HEK293 (cell line): ENCODE measurements at regions not wholly inside any gene's neighbourhood (a gene's known extent, or its start where the extent isn't known, plus 50 kb on each side); places are given as distances from the start of the nearest gene placed in this dataset.

Experiments
- CTCF ChIA-PET: fragments of 350-600 bp; formaldehyde crosslinking; extraction: SDS; loops from one replicate; lab custom pipeline; 2021; ENCODE audit warnings: antibody characterized with exemption; lab: Yijun Ruan, JAX
- POLR2A ChIA-PET: fragments of 300-600 bp; formaldehyde crosslinking; extraction: SDS; loops from one replicate; lab custom pipeline; 2020; ENCODE audit warnings: antibody characterized with exemption, inconsistent platforms; lab: Yijun Ruan, JAX
- H3K27ac ChIP-seq: fragments of 200-500 bp; sonication (Bioruptor generic); 2 replicates; pipeline ENCODE4 v1.5.1; 2014; ENCODE audit warnings: low read depth, low read length, control low read depth, inconsistent platforms; ENCODE audit errors: extremely low read depth
- H3K36me3 ChIP-seq, 2 experiments: fragments of 200-500 bp in 1 of 2; sonication (Bioruptor generic) in 1 of 2; 1 replicate in 1 of 2; 2 replicates in 1 of 2; pipeline ENCODE4 v1.5.1; 2014 to 2017; ENCODE audit warnings: inconsistent platforms in 2 of 2, low read length in 2 of 2; ENCODE audit not compliant: control insufficient read depth in 2 of 2, insufficient read depth in 1 of 2
- H3K4me1 ChIP-seq: fragments of 200-500 bp; sonication (Bioruptor generic); 2 replicates; pipeline ENCODE4 v1.5.1; 2014; ENCODE audit warnings: mild to moderate bottlenecking, low read length, inconsistent platforms; ENCODE audit not compliant: control insufficient read depth, insufficient read depth
- H3K4me3 ChIP-seq: 2 replicates; pipeline ENCODE4 v1.5.1; 2011; ENCODE audit warnings: low read depth, mild to moderate bottlenecking, control low read depth, low read length, moderate library complexity
- H3K9me3 ChIP-seq: fragments of 200-500 bp; sonication (Bioruptor generic); 2 replicates; pipeline ENCODE4 v1.5.1; 2014; ENCODE audit warnings: low read depth, low read length, inconsistent platforms; ENCODE audit not compliant: control insufficient read depth, insufficient read depth
- ZNF133 ChIP-seq: fragments of 450-650 bp; formaldehyde crosslinking; IDR thresholded peaks from 2 replicates; pipeline ENCODE4 v1.5.1; 2016; ENCODE audit warnings: missing biosample characterization, missing genetic modification characterization
- ZNF146 ChIP-seq: fragments of 450-650 bp; formaldehyde crosslinking; IDR thresholded peaks from 2 replicates; pipeline ENCODE4 v1.5.1; 2016; ENCODE audit warnings: missing biosample characterization, missing genetic modification characterization
- ZNF157 ChIP-seq: fragments of 450-650 bp; formaldehyde crosslinking; IDR thresholded peaks from 2 replicates; pipeline ENCODE4 v1.5.1; 2016; ENCODE audit warnings: missing biosample characterization, missing genetic modification characterization
- ZNF416 ChIP-seq: fragments of 450-650 bp; formaldehyde crosslinking; IDR thresholded peaks from 2 replicates; pipeline ENCODE4 v1.5.1; 2016; ENCODE audit warnings: missing biosample characterization, missing genetic modification characterization
- ZNF426 ChIP-seq: fragments of 450-650 bp; formaldehyde crosslinking; IDR thresholded peaks from 2 replicates; pipeline ENCODE4 v1.5.1; 2017; ENCODE audit warnings: missing biosample characterization, missing genetic modification characterization, mild to moderate bottlenecking, inconsistent platforms, moderate library complexity
- ZNF596 ChIP-seq: fragments of 450-650 bp; IDR thresholded peaks from 2 replicates; pipeline ENCODE4 v1.5.0; 2018; ENCODE audit warnings: missing biosample characterization, mild to moderate bottlenecking, missing genetic modification characterization, moderate library complexity
- ZNF670 ChIP-seq: fragments of 450-650 bp; formaldehyde crosslinking; IDR thresholded peaks from 2 replicates; pipeline ENCODE4 v1.5.1; 2016; ENCODE audit warnings: missing biosample characterization, missing genetic modification characterization, low read depth
- ZNF792 ChIP-seq: fragments of 450-650 bp; formaldehyde crosslinking; IDR thresholded peaks from 2 replicates; pipeline ENCODE4 v1.5.1; 2016; ENCODE audit warnings: missing biosample characterization, missing genetic modification characterization
- ZNF843 ChIP-seq: fragments of 450-650 bp; formaldehyde crosslinking; IDR thresholded peaks from 2 replicates; pipeline ENCODE4 v1.5.1; 2016; ENCODE audit warnings: missing biosample characterization, missing genetic modification characterization
- TF ChIP-seq, protein P1 (sequence below): fragments of 450-650 bp; formaldehyde crosslinking; IDR thresholded peaks from 2 replicates; pipeline ENCODE4 v1.5.1; 2016; ENCODE audit warnings: missing biosample characterization, missing genetic modification characterization
- TF ChIP-seq, protein P2 (sequence below): fragments of 450-650 bp; formaldehyde crosslinking; IDR thresholded peaks from 2 replicates; pipeline ENCODE4 v1.5.1; 2016; ENCODE audit warnings: missing biosample characterization, missing genetic modification characterization
- TF ChIP-seq, protein P3 (sequence below): fragments of 450-650 bp; formaldehyde crosslinking; IDR thresholded peaks from 2 replicates; pipeline ENCODE4 v1.5.1; 2016; ENCODE audit warnings: missing biosample characterization, missing genetic modification characterization

DNA sequence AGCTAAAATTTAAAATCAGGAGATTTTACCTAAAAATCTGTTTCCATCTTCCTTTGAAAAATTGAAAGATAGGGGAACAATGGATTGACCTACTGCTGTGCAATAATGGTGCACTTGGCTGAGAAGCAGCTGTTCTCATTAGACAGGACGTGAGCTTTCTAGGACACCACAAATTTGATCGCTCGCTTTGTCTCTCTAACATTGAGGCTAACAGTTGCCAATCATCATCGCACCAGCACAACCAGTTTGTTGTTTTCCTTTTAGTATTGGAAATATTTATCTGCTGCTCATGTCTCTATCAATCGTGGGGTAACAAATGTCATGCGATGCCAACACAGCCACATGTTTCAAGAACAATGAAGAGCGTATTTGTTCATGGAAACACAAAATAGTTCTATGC is 228.8 kb upstream of the P2RY1 start:
- Histone ChIP-seq H3K4me3 (no peak overlapping the region), H3K27ac (no peak overlapping the region), H3K4me1 (no peaks in the 10 kb centered on the region), H3K36me3 (no peaks in the 10 kb centered on the region), H3K9me3 (no peaks in the 10 kb centered on the region)
- ChIA-PET CTCF (no interaction called here), POLR2A (no interaction called here)
- TF ChIP-seq ZNF146 (tag by site-specific recombination), result no peak

DNA sequence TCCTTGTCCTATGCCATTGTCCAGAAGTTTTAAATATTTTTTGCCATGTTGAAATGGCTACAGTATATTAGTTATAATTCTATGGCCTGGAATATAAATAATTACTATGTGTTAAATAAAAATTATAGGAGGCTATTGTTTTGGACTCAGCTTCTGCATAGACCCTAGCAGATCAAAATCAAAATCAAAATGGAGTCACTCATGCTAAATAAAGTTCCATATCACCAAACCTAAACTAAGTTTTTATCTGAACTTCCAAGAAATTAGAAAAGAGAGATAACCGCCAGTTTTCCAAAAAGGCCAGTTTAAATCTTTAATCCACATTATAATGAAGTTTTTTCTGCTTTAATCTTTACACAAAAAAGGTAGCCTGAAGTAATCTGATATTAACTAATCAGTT is 227.8 kb upstream of the P2RY1 start:
- Histone ChIP-seq H3K4me3 (no peak overlapping the region), H3K27ac (no peak overlapping the region), H3K4me1 (no peaks in the 10 kb centered on the region)
- POLR2A ChIA-PET, result no interaction called here
- TF ChIP-seq ZNF596 (tag by site-specific recombination), result no peak
- TF ChIP-seq, protein P1, sequence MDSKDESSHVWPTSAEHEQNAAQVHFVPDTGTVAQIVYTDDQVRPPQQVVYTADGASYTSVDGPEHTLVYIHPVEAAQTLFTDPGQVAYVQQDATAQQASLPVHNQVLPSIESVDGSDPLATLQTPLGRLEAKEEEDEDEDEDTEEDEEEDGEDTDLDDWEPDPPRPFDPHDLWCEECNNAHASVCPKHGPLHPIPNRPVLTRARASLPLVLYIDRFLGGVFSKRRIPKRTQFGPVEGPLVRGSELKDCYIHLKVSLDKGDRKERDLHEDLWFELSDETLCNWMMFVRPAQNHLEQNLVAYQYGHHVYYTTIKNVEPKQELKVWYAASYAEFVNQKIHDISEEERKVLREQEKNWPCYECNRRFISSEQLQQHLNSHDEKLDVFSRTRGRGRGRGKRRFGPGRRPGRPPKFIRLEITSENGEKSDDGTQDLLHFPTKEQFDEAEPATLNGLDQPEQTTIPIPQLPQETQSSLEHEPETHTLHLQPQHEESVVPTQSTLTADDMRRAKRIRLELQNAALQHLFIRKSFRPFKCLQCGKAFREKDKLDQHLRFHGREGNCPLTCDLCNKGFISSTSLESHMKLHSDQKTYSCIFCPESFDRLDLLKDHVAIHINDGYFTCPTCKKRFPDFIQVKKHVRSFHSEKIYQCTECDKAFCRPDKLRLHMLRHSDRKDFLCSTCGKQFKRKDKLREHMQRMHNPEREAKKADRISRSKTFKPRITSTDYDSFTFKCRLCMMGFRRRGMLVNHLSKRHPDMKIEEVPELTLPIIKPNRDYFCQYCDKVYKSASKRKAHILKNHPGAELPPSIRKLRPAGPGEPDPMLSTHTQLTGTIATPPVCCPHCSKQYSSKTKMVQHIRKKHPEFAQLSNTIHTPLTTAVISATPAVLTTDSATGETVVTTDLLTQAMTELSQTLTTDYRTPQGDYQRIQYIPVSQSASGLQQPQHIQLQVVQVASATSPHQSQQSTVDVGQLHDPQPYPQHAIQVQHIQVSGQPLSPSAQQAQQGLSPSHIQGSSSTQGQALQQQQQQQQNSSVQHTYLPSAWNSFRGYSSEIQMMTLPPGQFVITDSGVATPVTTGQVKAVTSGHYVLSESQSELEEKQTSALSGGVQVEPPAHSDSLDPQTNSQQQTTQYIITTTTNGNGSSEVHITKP (tag by site-specific recombination), result no peak
- no peak for TF ChIP-seq ZNF426 (tag by site-specific recombination)
- TF ChIP-seq, protein P2, sequence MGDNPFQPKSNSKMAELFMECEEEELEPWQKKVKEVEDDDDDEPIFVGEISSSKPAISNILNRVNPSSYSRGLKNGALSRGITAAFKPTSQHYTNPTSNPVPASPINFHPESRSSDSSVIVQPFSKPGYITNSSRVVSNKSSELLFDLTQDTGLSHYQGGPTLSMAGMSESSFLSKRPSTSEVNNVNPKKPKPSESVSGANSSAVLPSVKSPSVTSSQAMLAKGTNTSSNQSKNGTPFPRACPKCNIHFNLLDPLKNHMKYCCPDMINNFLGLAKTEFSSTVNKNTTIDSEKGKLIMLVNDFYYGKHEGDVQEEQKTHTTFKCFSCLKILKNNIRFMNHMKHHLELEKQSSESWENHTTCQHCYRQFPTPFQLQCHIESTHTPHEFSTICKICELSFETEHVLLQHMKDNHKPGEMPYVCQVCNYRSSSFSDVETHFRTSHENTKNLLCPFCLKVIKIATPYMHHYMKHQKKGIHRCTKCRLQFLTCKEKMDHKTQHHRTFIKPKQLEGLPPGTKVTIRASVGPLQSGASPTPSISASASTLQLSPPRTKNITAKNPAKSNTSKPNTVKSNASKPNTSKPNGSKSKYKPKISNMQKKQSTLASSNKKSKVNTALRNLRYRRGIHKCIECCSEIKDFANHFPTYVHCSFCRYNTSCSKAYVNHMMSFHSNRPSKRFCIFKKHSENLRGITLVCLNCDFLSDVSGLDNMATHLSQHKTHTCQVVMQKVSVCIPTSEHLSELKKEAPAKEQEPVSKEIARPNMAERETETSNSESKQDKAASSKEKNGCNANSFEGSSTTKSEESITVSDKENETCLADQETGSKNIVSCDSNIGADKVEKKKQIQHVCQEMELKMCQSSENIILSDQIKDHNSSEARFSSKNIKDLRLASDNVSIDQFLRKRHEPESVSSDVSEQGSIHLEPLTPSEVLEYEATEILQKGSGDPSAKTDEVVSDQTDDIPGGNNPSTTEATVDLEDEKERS (tag by site-specific recombination), result no peak
- no peak for TF ChIP-seq ZNF792 (tag by site-specific recombination)
- TF ChIP-seq, all 188 proteins: peak for 0
- Histone ChIP-seq H3K36me3 (no peaks in the 10 kb centered on the region), H3K9me3 (no peaks in the 10 kb centered on the region)
- CTCF ChIA-PET, result no interaction called here

DNA sequence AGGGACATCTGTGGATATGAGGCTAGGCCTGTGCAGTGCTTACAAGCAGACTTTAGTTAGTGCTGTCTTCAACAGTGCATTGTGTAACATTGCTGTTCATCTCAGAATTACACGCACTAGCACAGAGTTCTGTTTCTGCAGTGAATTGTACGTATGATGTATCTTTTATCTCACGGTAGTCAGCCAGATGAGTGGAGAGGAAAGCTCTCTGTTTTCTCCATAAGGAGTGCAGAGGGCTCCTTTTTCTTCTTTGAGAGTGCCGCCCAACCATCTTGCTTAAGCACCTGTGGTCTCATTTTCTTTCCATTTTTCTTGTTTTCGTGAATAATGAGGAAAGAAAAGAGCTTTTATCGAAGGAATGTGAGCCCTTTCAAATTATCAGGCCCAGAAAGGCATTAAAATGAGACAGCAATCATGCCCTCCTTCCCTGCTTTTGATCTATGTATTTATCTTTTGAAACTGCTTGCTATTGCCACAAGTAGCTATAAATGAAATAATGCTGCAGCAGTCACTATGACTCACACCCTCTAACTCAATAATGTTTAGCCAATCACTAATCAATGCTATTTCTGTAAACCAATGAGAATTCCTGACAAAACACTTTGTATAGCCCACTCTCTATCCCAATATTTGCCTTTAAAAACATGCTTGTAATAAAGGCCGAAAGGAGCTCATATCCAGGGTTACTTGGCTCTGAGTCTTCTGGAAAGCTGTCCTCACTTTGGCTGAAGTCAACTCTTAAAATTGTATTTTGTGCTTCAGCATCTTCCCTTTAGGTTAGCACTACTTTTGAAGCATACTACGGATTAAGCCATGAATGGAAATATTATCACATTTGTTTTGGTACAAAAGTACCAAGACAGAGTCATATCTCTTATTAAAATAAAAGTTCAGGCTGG is 226.0 kb upstream of the P2RY1 start:
- ChIA-PET CTCF (no interaction called here), POLR2A (interaction anchor here (0.6 kb wide), 1 partner anchor 302 kb away, joined by 3 read pairs; no protein-coding TSS in a partner anchor)
- TF ChIP-seq ZNF843 (tag by site-specific recombination) (no peak), ZNF416 (tag by site-specific recombination) (no peak), ZNF133 (0 out of 2 replicates have a peak, but pooled peaks have one; percentile 20), ZNF670 (tag by site-specific recombination) (no peak), ZNF157 (tag by site-specific recombination) (no peak), ZNF596 (tag by site-specific recombination) (no peak)
- TF ChIP-seq, protein P3, sequence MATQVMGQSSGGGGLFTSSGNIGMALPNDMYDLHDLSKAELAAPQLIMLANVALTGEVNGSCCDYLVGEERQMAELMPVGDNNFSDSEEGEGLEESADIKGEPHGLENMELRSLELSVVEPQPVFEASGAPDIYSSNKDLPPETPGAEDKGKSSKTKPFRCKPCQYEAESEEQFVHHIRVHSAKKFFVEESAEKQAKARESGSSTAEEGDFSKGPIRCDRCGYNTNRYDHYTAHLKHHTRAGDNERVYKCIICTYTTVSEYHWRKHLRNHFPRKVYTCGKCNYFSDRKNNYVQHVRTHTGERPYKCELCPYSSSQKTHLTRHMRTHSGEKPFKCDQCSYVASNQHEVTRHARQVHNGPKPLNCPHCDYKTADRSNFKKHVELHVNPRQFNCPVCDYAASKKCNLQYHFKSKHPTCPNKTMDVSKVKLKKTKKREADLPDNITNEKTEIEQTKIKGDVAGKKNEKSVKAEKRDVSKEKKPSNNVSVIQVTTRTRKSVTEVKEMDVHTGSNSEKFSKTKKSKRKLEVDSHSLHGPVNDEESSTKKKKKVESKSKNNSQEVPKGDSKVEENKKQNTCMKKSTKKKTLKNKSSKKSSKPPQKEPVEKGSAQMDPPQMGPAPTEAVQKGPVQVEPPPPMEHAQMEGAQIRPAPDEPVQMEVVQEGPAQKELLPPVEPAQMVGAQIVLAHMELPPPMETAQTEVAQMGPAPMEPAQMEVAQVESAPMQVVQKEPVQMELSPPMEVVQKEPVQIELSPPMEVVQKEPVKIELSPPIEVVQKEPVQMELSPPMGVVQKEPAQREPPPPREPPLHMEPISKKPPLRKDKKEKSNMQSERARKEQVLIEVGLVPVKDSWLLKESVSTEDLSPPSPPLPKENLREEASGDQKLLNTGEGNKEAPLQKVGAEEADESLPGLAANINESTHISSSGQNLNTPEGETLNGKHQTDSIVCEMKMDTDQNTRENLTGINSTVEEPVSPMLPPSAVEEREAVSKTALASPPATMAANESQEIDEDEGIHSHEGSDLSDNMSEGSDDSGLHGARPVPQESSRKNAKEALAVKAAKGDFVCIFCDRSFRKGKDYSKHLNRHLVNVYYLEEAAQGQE (tag by site-specific recombination), result no peak
- Histone ChIP-seq H3K36me3 (no peaks in the 10 kb centered on the region), H3K9me3 (no peaks in the 10 kb centered on the region), H3K4me1 (no peaks in the 10 kb centered on the region), H3K4me3 (no peak overlapping the region), H3K27ac (no peak overlapping the region)
